ENCODE measurements at regions not wholly inside any gene's neighbourhood (a gene's known extent, or its start where the extent isn't known, plus 50 kb on each side); places are given as distances from the start of the nearest gene placed in this dataset.

- TF ChIP-seq CTCF (IDR thresholded peaks at IDR 0.05; ENCODE audit: low read length): no peak
- TF ChIP-seq EZH2 (IDR thresholded peaks at IDR 0.05; ENCODE audit: borderline replicate concordance, low read length): no peak
These were observed 389.5 kb upstream of the B3GAT1 start for GRCh38 chr11:134801570-134801969.

Data from OCI-LY1 (cell line).